Vagina (tissue), 2 donors: ENCODE measurements at regions not wholly inside any gene's neighbourhood (a gene's known extent, or its start where the extent isn't known, plus 50 kb on each side); places are given as distances from the start of the nearest gene placed in this dataset.

Experiments used
- CTCF ChIP-seq, 3 experiments: fragments of 450-650 bp in 2 of 3; fragments of 200-600 bp in 1 of 3; sonication (generic) in 1 of 3; IDR thresholded peaks; one replicate each; pipeline ENCODE4 v1.5.1; 2017 to 2019; ENCODE audit warnings: antibody characterized with exemption in 3 of 3, mild to moderate bottlenecking in 2 of 3, moderate library complexity in 2 of 3
- POLR2A ChIP-seq, 2 donors: fragments of 450-650 bp; IDR thresholded peaks; one replicate each; pipeline ENCODE4 v1.6.1; 2017; ENCODE audit warnings: antibody characterized with exemption in 2 of 2, mild to moderate bottlenecking in 2 of 2, moderate library complexity in 2 of 2
- POLR2AphosphoS5 ChIP-seq, 2 donors: sonication (generic); formaldehyde crosslinking; IDR thresholded peaks; one replicate each; pipeline ENCODE4 v1.9.0; 2017; ENCODE audit warnings: antibody characterized with exemption in 2 of 2, mild to moderate bottlenecking in 2 of 2, low read depth in 1 of 2; ENCODE audit not compliant: insufficient read depth in 1 of 2

- TF ChIP-seq CTCF (IDR thresholded peaks at IDR 0.05): no peak
- TF ChIP-seq POLR2A (IDR thresholded peaks at IDR 0.05): no peak
- no peak for TF ChIP-seq POLR2AphosphoS5 (IDR thresholded peaks at IDR 0.05; ENCODE audit: insufficient read depth in 1 of 2, low read depth in 1 of 2)
These were observed 238.0 kb upstream of the TBL1XR1 start for GRCh38 chr3:177435301-177435700.
